H1 (cell line): ENCODE measurements at regions not wholly inside any gene's neighbourhood (a gene's known extent, or its start where the extent isn't known, plus 50 kb on each side); places are given as distances from the start of the nearest gene placed in this dataset.

Experiments used
- CREB1 ChIP-seq: IDR thresholded peaks from 2 replicates; pipeline ENCODE4 v1.6.1; 2012; ENCODE audit warnings: inconsistent platforms
- CTCF ChIP-seq, 3 experiments: IDR thresholded peaks; 1 replicate in 2 of 3; 2 replicates in 1 of 3; pipeline versions ENCODE4 v1.5.1 to v1.6.1; 2011; ENCODE audit warnings: low read length in 3 of 3, mild to moderate bottlenecking in 3 of 3, inconsistent platforms in 2 of 3, low read depth in 1 of 3, moderate library complexity in 1 of 3; ENCODE audit not compliant: insufficient read depth in 1 of 3; ENCODE audit errors: control extremely low read depth in 1 of 3
- JUN ChIP-seq: IDR thresholded peaks from 2 replicates; pipeline ENCODE4 v1.6.1; 2011; ENCODE audit warnings: low read depth, mild to moderate bottlenecking, improper control_type of control experiment, low read length
- POLR2A ChIP-seq, 2 experiments: IDR thresholded peaks; 1 replicate in 1 of 2; 2 replicates in 1 of 2; pipeline ENCODE4 v1.6.1; 2011; ENCODE audit warnings: low read depth in 2 of 2, low read length in 2 of 2, mild to moderate bottlenecking in 2 of 2; ENCODE audit errors: control extremely low read depth in 1 of 2
- POLR2AphosphoS5 ChIP-seq: IDR thresholded peaks from 2 replicates; pipeline ENCODE4 v1.6.1; 2011; ENCODE audit warnings: low read depth, low read length
- TF ChIP-seq, protein P1 (sequence below): IDR thresholded peaks from 2 replicates; pipeline ENCODE4 v1.6.1; 2011; ENCODE audit warnings: low read depth, mild to moderate bottlenecking, low read length; ENCODE audit not compliant: insufficient read depth

- TF ChIP-seq POLR2A (IDR thresholded peaks at IDR 0.05; ENCODE audit: control extremely low read depth in 1 of 2, low read depth in 2 of 2, low read length in 2 of 2), result no peak
- TF ChIP-seq, protein P1, sequence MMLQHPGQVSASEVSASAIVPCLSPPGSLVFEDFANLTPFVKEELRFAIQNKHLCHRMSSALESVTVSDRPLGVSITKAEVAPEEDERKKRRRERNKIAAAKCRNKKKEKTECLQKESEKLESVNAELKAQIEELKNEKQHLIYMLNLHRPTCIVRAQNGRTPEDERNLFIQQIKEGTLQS, result no peak
- no peak for TF ChIP-seq POLR2AphosphoS5
- TF ChIP-seq JUN, result no peak
- no peak for TF ChIP-seq CTCF (IDR thresholded peaks at IDR 0.05; ENCODE audit: control extremely low read depth in 1 of 3, insufficient read depth in 1 of 3, low read depth in 1 of 3, low read length in 3 of 3)
- no peak for TF ChIP-seq CREB1
Observed at GRCh38 chr6:105851113-105851580, 235.0 kb upstream of the PRDM1 start.
